H7 (cell line): ENCODE measurements at regions not wholly inside any gene's neighbourhood (a gene's known extent, or its start where the extent isn't known, plus 50 kb on each side); places are given as distances from the start of the nearest gene placed in this dataset.

Experiments
- DNase-seq: peaks from one replicate; pipeline ENCODE4 v3.0.0; 2012
- H3K27me3 ChIP-seq: 2 replicates; pipeline ENCODE4 v1.6.0; 2011; ENCODE audit warnings: mild to moderate bottlenecking, low read length; ENCODE audit not compliant: control insufficient read depth, insufficient read depth
- H3K36me3 ChIP-seq: replicated peaks from 2 replicates; pipeline ENCODE4 v1.5.1; 2011; ENCODE audit warnings: low read length; ENCODE audit not compliant: control insufficient read depth, insufficient read depth
- H3K4me3 ChIP-seq: 2 replicates; pipeline ENCODE4 v1.5.1; 2011; ENCODE audit warnings: low read depth, mild to moderate bottlenecking, control low read depth, low read length, moderate library complexity; ENCODE audit not compliant: insufficient read depth

DNA sequence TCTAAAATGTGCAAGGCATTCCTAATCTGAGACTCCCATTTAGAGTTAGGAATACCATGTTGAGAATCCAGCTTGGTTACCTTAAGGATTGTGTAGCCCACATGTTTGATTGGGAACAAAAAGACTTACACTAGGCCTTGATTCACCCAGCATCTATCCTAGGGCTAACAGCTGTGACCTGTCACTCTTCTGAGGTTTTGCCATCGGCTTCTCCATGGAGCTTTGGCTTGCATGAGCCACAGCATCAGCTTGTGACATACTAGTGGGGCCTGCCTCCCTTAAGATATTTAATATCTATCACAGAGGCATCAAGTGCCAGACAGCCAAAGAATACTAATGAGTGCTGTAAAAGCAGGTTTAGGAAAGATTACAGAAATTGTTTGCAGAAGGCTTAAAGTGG is 241.3 kb upstream of the UBE2E3 start:
- no peaks in the 10 kb centered on the region for H3K27me3 ChIP-seq
- no peak for DNase-seq
- H3K36me3 ChIP-seq: no peaks in the 10 kb centered on the region
- no peak overlapping the region for H3K4me3 ChIP-seq

GRCh38 chr2:180735799-180736198 is 244.6 kb upstream of the UBE2E3 start:
- Histone ChIP-seq H3K4me3 (no peak overlapping the region), H3K36me3 (no peaks in the 10 kb centered on the region), H3K27me3 (no peaks in the 10 kb centered on the region)
- DNase-seq: no peak

DNA sequence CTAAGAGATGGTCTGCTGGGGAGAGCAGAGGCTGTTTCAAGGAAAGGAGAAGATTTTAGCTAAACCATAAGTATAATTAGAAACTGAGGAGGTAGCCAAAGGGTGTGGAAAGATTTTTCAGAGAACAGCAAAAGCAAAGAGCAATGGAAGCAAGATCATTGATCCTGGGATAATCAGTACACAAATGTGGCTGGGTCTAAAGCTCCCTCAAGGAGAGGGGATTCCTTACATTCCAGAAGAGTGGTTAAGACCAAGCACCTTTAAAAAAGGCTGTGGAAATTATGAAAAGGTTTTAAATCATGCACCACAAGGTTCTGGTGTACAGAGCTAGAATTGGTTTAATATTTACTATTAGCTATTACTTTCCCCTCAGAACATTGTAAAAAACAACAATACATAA is 246.0 kb upstream of the UBE2E3 start:
- peak; percentile 4 for DNase-seq
- no peaks in the 10 kb centered on the region for H3K36me3 ChIP-seq
- no peak overlapping the region for H3K4me3 ChIP-seq
- H3K27me3 ChIP-seq: no peaks in the 10 kb centered on the region

- no peak for DNase-seq
- H3K4me3 ChIP-seq: no peak overlapping the region
- H3K36me3 ChIP-seq: no peaks in the 10 kb centered on the region
- H3K27me3 ChIP-seq: no peaks in the 10 kb centered on the region
These were observed 247.1 kb upstream of the UBE2E3 start for GRCh38 chr2:180733330-180733729.

DNA sequence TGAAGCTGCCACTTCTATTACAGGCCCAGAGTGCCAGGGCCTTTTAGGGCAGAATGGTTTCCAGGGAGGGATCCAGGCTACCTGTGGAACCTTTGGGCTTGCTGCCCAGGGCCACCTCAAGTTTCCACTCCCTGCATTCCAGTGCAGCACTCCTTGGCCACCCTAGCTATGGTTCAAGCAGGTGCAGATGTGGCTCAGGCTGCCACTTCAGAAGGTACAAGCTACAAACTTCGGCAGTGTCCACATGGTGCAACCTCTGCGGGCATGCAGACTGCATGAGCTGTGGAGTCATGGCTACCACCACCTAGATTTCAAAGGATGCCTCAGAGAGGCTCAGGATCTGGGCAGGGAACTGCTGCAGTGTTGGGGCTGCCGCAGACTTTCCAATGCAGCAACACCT is 248.1 kb upstream of the UBE2E3 start:
- Histone ChIP-seq H3K4me3 (no peak overlapping the region), H3K36me3 (no peaks in the 10 kb centered on the region), H3K27me3 (no peaks in the 10 kb centered on the region)
- DNase-seq: no peak

DNA sequence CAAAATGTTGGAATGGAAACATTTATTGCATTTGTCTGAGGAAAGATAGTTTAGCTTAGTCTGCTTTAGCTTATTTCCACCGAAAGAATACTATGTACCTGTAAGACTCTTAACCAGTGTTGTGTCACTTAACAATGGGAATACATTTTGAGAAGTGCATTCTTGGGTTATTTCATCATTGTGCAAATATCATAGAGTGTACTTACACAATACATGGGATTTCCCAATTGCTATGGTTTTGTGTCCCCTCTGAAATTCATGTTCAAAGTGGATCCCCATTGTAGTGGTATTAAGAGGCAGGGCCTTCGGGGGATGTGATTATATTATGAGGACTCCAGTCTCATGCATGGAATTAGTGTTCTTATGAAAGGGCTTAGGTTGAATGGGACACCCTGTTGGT is 249.4 kb upstream of the UBE2E3 start:
- no peak for DNase-seq
- H3K4me3 ChIP-seq: no peak overlapping the region
- no peaks in the 10 kb centered on the region for H3K27me3 ChIP-seq
- H3K36me3 ChIP-seq: no peaks in the 10 kb centered on the region

DNA sequence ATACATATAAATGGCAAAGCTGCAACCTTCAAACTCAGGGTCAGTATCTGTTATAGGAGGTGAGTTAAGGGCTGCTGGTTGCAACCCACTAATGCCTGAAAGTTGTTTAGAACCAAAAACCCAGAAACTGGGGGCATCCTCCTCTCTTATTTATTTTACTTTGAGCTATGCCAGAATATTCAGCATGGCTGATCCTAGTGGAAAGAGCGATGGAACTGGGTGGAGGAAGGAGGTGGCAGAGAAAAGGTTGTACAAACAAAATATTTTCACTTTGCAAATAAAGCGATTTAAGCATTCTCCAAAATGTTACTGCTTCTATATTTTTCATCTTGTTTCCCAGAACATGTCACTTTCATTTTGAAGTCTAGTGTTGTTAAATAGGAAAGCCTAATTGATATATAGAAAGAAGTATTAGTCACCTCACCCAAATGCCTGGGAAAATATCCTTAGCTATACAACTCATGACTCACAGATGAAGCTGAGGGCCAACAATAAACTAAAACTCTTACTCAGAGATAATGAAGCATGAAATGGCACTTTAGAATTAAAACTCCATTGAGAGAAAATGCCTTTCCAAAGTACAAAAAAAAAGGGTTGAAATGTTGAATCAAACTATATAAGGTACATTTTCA is 251.4 kb upstream of the UBE2E3 start:
- DNase-seq: no peak
- H3K36me3 ChIP-seq: no peaks in the 10 kb centered on the region
- H3K4me3 ChIP-seq: no peak overlapping the region
- no peaks in the 10 kb centered on the region for H3K27me3 ChIP-seq

GRCh38 chr2:180723712-180724111 is 256.7 kb upstream of the UBE2E3 start:
- Histone ChIP-seq H3K4me3 (no peak overlapping the region), H3K36me3 (no peaks in the 10 kb centered on the region), H3K27me3 (no peaks in the 10 kb centered on the region)
- no peak for DNase-seq

GRCh38 chr2:180722551-180723239 is 257.7 kb upstream of the UBE2E3 start:
- no peaks in the 10 kb centered on the region for H3K36me3 ChIP-seq
- no peak overlapping the region for H3K4me3 ChIP-seq
- H3K27me3 ChIP-seq: no peaks in the 10 kb centered on the region
- DNase-seq: no peak

- no peaks in the 10 kb centered on the region for H3K36me3 ChIP-seq
- H3K4me3 ChIP-seq: no peak overlapping the region
- no peaks in the 10 kb centered on the region for H3K27me3 ChIP-seq
- no peak for DNase-seq
These were observed 259.6 kb upstream of the UBE2E3 start for GRCh38 chr2:180720829-180721228.

DNA sequence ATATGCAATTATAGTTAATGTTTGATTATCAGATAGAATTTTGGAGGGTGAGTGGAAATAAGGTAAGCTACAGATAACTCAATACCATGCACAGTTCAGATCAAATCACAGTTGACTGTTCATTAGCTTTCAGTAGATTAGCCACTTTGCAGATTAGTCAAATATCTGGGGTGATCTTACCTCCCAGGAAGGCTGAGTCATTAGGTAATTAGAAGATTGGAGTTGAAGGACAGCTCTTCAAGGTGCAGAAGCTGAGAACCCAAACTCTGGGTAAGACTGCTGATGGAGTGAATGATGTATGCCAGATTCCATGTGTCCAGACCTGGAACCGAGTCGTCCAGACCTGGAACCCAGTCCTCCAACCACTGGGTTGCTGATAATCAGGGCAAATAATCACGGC is 262.8 kb upstream of the UBE2E3 start:
- no peak for DNase-seq
- H3K27me3 ChIP-seq: no peaks in the 10 kb centered on the region
- H3K4me3 ChIP-seq: no peak overlapping the region
- H3K36me3 ChIP-seq: no peaks in the 10 kb centered on the region

DNA sequence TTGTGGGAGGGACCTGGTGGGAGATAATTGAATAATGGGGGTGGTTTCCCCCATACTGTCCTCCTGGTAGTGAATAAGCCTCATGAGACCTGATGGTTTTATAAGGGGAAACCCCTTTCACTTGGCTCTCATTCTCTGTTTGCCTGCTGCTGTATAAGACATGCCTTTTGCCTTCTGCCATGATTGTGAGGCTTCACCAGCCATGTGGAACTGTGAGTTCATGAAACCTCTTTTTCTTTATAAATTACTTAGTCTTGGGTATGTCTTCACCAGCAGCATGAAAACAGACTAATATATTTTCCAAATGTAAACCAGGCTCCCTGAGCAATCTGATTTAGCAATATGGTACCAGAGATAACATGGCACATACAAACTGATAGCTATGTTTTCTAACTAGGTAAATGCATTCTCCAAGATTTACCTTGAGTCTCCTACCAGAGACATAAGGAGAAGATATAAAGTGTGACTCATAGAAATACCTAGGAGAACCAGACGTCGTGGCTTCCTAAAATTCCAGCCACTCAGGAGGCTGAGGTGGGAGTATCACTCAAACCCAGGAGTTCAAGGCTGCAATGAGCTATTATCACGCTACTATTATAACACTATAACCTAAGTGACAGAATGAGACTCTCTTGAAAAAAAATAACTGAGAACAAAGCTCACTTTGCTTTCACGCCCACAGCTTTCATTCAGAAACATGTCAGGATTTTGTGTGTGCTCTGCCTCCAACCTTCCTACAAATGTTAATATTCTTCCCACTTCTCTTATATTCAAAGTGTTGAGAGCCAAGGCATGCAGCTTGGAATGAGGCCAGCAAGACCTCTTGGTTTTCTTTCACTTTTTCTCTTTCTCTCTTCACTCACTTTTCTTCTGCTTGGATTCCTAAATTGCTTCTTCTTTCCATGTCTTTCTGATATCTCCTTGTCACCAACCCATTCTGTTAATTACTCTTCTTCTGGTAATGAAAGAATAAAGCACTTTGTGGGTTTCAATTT is 263.9 kb upstream of the UBE2E3 start:
- DNase-seq: no peak
- no peak overlapping the region for H3K4me3 ChIP-seq
- H3K36me3 ChIP-seq: no peaks in the 10 kb centered on the region
- H3K27me3 ChIP-seq: no peaks in the 10 kb centered on the region

DNA sequence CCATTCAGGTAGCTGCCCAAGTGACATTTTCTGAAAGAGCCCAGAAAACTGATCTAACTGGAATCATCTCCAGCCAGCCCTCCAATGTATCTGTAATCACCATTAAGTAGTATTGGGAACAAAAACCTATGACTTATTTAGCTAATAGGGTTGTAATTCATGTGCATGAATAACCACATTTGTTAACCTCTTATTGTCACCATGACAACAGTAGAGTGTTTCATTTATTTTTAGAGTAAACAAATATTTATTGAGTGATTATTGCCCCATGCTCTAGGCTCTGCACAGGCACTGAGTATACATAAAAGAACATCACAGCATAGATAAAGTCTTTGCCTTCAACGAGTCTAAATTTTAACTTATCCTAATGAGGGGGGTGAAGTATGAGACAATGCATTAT is 265.4 kb upstream of the UBE2E3 start:
- Histone ChIP-seq H3K27me3 (no peaks in the 10 kb centered on the region), H3K36me3 (no peaks in the 10 kb centered on the region), H3K4me3 (no peak overlapping the region)
- DNase-seq: no peak

GRCh38 chr2:180709392-180710145 is 270.8 kb upstream of the UBE2E3 start:
- DNase-seq: no peak
- Histone ChIP-seq H3K27me3 (no peaks in the 10 kb centered on the region), H3K36me3 (no peaks in the 10 kb centered on the region), H3K4me3 (no peak overlapping the region)
